Spleen (tissue), 7 donors: ENCODE measurements at regions not wholly inside any gene's neighbourhood (a gene's known extent, or its start where the extent isn't known, plus 50 kb on each side); places are given as distances from the start of the nearest gene placed in this dataset.

Experiments used
- CTCF ChIP-seq, 11 experiments: fragments of 200-600 bp in 7 of 11; fragments of 450-650 bp in 4 of 11; sonication (generic) in 4 of 11; IDR thresholded peaks in 8 of 11; conservative IDR thresholded peaks in 3 of 11; 1 replicate in 7 of 11; 2 replicates in 4 of 11; pipeline versions ENCODE4 v1.4.0 to v1.8.0; 2016 to 2021; ENCODE audit warnings: antibody characterized with exemption in 11 of 11, inconsistent platforms in 4 of 11, mild to moderate bottlenecking in 1 of 11
- POLR2A ChIP-seq, 3 donors: fragments of 450-650 bp; IDR thresholded peaks; one replicate each; pipeline ENCODE4 v1.5.1; 2017; ENCODE audit warnings: antibody characterized with exemption in 3 of 3, mild to moderate bottlenecking in 1 of 3
- donor health status: DM: no; HTN: no; CAD: no; lungs with moderate emphysema.
- donor health status: DM: no; HTN: no; CAD: no.
- donor health status: DM: no; HTN: no; CAD: no.

- TF ChIP-seq POLR2A (IDR thresholded peaks at IDR 0.05): no peak
- TF ChIP-seq CTCF (IDR thresholded peaks at IDR 0.05 in 8 of 11, conservative IDR thresholded peaks at IDR 0.05 in 3 of 11): no peak
Observed at GRCh38 chr19:16012552-16012951, 63.7 kb upstream of the TPM4 start.
